NCI-H2029 treated with DMSO at 0.1 percent for 48 hours (cell line): ENCODE measurements at regions not wholly inside any gene's neighbourhood (a gene's known extent, or its start where the extent isn't known, plus 50 kb on each side); places are given as distances from the start of the nearest gene placed in this dataset.
A peak's percentile ranks its signal among the peaks of the same experiment; 100 is the strongest.
"Not testable (repeated sequence)": the region's sequence is repeated elsewhere in the genome, so short reads cannot be mapped to it uniquely, and the experiment has no call there.

Source experiments
- DNase-seq: peaks from one replicate; lab custom pipeline; 2025; lab: John Stamatoyannopoulos, UW

DNA sequence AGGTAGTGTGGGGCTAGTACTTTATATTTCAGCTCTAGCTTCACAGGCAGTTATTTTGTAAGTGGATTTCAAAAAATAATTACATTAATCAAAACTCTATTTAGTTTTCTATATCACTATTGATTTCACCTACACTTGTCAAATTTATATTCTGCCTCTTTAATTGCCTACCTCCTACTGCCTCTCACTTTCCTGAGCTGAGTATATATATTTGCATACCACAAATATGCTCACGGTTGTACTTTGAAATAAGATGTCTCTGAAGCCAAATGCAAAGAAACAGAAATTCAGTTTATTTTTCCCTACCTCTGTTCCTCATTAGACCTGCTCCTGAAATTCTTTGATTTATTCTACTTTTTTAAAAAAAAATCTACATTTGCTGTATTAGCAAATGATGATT is 309.3 kb upstream of the TGFBR2 start:
- no peak for DNase-seq

DNA sequence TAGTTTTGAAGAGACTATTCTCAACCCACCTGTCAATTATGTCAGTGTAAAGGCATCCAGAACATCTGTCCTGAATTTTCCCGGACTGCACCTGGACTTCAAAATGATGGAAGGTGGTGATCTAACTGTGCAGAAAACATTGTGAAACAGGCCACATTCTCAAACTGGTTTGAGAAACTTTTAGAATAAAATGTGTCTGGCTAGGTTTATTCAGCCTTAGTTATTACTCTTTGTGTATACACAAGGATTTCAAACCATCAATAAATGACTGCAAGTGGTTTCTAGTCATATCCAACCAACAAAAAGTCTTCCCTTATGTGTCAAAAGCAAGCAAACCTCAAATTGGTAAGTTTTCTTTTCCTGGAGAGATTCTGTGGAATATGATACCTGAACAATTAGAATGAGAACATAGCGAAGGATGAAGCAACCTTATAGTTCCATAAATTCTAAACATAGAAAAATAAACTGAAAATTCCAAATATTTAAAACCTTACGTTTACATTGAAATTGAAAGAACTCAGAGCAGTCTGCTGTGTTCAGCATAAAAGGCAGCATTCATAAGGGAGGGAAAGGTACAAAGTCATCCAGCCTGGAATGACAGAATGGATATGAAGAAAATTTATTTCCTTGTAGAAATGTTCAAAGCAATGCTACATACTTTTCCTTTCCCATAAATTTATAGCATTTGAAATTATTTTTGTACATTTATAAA is 306.6 kb upstream of the TGFBR2 start:
- no peak for DNase-seq

DNA sequence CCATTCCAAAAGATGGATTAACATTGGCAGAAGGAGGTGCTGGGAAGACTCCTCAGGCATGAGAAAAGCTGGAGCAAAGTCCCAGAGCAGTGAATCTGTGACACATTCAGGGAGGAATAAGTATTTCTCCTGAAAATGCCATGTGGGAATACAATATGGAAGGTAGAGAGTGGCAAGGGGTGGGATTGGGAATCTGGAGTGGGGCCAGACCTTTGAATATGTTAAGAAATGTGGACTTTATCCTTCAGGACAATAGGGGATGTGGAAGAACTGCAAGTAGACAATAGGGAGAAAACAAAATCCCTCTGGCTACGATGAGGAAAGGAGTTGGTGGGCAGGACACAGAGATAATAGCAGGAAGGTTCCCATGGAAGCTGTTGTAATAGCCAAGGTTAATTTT is 305.6 kb upstream of the TGFBR2 start:
- no peak for DNase-seq

DNA sequence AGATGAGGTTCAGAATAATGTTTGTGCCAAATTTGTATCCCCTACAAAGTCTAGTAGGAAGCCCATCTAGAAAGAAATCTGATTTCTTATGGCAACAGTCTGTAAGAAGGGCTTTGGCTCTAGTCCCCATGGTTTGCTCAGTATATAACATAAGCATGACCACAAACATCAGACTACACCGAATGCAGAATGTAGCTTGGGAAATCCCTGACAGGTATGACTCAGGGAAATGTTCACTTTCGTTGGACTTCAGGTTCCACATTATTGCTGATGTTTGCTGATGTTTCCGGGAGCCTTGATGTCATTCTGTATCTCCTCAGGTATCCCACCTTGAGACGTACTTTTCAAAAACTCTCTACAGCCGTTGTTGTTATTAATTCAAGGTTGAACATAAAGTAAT is 304.4 kb upstream of the TGFBR2 start:
- no peak for DNase-seq

DNA sequence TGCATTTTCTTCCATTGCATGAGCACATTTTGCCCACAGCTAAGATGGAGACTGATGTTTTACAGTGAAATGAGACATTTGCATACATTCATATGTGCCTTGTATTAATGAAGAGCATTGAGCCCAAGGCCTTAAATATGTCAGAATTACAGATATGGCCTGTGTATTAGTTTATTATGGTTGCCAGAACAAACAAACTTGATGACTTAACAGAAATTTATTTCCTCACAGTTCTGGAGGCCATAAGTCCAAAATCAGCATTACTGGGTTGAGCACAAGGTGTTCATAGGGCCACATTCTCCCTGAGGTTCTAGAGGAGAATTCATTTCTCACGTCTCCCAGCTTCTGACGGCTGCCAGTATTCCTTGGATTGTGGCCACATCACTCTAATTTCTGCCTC is 302.6 kb upstream of the TGFBR2 start:
- DNase-seq = no peak

DNA sequence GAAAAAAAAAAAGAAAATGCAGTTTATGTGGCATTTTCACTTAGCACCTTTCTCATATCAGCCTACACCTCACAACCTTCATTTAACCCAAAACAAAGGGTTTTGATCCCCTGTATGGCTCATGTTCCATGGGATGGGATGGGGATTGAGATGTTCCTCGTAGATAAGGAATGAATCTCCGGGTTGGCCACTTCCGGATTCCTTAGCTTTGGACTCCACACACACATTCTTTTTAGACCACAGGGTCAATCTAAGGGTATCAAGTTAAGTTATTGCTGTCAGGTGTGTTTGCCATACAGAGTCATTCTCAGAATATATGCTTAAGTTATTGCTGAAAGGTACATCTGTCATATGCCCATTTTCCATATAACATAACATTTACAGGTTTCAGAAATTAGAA is 301.4 kb upstream of the TGFBR2 start:
- no peak for DNase-seq

DNA sequence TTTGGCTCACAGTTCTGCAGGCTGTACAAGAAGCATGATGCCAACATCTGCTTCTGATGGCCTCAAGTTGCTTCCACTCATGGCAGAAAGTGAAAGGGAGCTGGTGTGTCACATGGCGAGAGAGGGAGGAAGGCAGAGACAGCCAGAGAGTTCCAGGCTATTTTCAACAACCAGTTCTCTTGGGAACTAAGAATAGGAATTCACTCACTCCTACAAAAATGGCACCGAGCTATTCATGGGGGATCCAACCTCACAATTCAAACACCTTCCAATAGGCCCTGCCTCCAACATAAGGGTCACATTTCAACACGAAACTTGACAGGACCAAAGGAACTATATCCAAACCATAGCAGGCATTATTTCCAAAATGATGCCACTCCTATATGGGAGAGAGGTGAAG is 299.5 kb upstream of the TGFBR2 start:
- no peak for DNase-seq

DNA sequence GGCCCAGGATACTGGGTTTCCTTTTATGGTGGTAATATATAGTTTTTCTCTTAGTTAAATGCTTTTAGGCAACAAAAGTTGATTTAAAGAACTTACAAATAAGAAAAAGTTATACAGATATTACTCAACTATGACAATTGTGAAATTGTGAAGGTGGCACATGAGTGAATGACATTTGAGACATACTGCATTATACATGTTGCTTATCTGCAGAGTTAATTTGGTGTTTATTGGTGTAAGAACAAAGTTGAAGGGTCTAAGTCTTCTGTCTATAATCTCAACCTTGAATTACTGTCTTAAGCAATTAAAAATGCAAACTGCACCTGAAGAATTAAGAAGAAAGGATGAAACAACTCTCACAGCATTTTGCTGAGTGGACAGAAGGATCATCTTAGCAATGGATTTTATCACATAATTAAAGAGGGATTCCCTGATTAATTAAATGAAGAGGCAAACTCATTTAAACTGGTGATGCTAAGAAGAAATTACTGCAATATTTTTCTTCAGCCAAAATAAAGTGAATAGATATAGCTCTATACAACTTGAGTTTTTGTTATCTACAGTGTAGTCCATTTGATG is 298.9 kb upstream of the TGFBR2 start:
- no peak for DNase-seq

DNA sequence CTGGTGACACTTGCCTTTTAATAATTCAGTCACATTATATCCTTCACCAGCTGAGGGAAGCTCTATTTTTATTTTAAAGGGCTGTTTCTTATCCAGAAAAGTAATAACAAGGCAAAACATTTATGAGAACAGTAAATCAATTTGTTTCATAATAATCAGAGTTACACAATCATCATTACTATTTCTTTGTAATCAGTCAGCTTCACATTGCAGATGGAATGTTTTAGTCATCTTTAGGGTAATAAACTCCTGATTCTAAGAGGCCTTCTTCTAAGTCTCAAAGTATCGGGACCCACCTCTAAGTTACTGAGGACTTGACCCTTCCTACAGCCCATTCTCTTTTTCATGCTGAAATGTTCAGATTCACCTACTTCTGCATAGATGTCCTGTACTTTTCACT is 298.3 kb upstream of the TGFBR2 start:
- no peak for DNase-seq

DNA sequence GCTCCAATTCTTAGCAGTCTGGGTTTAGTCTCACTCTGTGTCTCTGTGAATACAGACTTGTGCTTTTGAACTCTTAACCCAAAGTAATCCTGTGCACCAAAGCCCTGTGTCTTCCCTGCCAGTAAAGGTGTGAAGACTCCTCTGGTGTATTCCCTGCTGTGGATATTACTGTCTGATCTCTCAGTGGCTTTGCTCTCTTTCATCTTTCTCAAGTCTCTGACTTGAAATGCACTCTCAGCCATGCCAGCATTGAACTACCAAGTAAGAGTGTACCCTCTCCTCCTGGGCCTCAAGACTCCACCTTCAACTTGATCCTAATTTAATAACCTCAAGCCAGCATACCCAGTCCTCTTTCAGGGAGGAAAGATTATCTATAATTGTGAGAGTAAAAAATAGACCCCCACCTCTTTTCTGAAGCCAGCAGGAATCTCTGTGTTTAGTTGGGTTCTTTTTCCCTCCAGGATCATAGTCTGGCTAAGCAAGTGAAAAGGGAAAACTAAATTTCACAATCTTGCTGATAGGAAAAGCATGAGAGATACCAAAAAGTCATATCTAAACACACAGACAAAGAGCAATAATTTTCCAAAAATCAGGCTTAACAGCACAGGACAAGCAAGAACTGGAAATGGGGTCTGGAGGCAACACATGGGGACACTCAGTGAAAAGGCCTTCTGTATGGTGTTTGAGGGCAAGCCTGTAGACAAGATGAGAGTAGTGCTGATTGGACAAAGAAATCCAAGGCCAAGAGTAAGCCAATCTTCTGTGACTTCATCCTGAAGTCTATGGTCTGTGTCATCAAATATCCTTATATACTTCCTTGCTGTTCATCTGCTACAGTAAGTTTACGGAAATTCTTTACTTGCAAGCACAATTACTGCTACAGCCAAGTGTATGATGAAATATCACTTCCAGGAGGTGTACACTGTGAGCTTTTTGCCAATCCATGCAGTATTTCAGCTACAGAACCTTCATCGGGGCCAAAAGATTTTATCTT is 296.1 kb upstream of the TGFBR2 start:
- DNase-seq = no peak

DNA sequence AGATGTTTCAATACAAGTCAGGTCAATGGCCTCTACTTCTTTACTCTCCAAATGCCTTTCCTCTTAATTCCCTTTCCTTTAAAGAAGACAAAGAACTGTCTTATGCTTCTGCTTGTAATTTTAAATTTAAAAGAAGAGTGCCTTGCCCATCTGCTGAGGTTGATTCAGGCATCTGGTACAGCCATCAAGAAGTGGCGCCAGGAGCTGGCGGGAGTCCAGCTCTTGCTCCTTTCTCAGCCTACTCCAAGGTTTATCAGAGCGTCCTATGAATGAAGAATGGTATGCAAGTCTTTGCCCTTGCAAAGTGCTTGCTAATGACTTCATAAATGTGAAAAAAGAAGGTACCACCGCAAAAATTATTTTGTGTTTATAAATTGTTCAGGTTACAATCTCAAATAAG is 294.6 kb upstream of the TGFBR2 start:
- DNase-seq = no peak

DNA sequence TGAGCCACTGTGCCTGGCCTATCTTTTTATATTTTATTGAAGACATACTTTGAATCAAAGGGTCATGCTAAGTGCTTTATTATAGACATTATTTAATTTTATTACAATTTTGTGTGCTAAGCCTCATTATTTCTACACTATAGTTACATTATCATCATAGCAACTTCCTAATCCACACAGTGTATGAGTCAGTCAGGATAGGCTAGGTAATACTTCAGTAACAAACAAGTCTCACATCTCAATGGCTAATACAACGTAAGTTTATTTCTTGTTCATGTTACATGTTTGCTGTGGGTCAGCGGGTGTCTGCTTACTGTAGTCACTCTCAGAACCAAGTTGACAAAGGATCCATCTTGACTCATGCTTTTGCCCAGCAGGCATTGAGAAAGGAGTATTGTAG is 292.6 kb upstream of the TGFBR2 start:
- DNase-seq = no peak

DNA sequence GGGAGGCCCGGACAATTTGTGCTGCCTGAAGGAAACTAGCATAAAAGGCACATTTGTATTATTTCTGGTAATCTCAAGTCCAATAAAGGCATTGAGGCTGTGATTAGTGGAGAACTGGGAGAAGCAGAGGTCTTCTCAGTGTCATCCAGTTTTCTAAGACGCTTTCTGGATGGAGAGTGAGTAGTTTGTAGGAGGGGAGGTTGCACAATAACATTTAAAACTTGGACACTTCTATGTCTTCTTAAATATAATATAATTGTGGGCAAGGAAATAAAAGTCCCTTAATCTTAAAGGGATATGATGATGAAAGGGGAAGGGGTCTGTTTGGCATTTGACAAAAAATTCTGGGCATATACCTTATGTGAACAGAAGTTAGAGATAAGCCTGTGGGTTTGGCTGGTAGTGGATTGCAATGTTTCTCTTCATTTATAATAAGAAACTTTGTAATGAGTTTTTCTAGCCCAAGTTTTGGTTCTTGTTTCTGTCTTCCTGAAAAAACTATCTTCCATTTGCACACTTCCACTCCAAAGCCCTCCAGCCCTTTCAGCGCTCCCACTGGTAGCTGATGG is 291.6 kb upstream of the TGFBR2 start:
- no peak for DNase-seq

DNA sequence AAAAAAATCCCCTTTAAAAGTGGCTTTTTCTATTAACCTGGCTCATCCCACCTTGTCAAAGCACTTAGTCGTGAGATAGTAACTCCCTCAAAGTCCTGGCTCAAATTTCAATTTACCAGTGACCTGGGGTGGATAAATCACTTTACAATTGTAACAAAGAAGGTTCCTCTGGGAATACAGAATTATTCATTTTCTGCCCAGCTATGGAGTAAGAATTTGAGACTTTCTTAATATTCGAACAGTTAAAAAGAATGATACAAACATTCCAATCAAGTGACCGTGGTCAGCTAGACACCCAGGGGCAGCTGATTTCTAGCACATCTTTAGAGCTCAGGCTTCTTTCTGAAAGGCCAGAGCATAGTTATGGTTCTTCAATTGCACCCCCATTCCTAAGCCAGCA is 291.0 kb upstream of the TGFBR2 start:
- DNase-seq = no peak

DNA sequence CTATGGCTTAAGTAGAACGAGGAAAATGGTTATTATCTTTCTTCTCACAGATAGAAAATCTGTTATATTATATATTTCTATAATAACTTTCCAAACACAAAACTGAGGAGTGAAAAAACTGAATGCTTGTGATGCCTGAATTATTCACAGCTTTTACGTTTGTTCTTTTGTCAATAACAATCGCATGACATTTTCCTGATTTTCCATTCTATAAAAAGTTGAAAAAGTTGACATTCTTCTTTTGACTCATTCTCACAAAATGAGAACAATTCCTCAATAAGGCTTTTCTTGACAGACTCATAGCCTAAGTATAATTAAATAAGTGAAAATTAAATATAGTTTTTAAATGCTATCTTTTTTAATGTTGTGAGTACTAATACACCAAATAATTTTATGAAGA is 288.8 kb upstream of the TGFBR2 start:
- no peak for DNase-seq

DNA sequence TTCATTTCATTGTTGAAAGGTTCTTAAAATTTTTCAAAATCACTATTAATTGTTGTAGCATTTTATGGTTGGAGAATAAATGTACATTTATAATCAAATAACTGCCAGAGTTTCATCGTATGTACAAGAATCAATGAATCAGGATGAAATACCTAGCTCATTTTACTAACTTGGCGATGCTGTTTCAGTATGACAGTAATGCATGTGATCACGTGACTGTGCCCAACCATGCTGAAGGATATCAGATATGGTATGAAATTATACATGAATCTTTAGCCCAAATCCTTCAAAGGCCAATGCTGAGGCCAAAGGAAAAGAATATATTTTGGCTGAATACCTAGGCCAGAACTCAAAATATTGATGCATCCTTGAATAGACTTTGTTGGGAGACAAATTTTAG is 288.3 kb upstream of the TGFBR2 start:
- DNase-seq = no peak

DNA sequence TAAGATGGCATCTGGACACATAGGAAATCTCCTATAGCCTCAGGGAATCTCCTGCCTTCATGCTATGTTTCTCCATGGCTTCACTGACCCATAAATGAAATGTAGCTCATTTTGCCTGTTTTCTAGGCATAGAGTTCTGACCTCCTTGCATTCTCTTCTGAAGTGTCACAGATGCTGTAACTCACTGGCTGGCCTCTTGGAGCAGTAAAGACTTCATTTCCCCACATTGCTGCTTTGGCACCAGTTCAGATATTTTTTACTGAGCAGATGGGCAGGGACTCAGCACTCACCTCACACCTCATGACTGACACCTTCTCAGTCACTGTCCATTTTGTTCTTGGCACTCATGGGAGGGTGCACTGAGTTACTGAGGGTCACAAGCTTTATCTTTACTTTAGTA is 286.7 kb upstream of the TGFBR2 start:
- DNase-seq = peak; percentile 77

DNA sequence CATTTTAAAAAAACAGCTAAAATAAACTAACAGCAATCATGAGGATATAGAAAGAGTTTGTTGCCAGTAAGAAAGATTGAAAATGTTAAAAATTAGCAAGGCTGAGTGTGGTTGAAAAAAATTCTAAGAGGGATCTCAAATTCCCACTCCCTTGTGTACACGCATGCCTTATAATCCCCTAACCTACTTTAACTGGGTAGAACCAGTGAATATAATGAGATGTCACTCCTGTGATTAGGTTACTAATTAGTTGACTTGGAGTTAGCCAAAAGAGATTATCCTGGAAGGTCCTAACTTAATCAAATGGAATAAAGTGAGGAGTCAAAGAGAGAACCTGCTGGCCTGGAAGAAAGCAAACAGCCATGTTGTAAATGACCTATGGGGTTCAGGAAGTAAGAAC is 286.0 kb upstream of the TGFBR2 start:
- DNase-seq = peak; percentile 24

DNA sequence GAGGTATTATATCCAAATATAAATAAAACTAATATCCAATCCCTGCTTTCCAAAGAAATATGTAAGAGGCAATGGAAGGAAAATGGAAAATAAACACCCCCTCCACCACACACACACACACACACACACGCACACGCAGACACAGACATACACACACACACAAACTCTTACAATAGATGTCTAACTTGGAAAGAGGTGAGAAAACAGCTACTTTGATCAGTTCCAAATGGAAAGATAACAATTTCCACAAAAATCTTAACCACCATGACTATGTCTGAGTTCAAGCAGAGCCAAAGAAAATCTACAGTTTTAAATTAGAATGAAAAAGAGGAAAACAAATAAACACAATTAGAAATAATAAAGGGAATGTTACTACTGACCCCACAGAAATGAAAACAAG is 285.3 kb upstream of the TGFBR2 start:
- DNase-seq = no peak

DNA sequence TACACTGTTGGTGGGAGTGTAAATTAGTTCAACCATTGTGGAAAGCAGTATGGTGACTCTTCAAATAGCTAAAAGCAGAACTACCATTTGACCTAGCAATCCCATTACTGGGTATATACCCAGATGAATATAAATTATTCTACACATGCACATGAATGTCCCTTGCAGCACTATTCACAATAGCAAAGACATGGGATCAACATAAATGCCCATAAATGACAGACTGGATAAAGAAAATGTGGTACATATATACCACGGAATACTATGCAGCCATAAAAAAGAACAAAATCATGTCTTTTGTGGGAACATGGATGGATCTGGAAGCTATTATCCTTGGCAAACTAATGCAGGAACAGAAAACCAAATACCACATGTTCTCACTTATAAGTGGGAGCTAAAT is 282.8 kb upstream of the TGFBR2 start:
- not testable (repeated sequence) for DNase-seq

DNA sequence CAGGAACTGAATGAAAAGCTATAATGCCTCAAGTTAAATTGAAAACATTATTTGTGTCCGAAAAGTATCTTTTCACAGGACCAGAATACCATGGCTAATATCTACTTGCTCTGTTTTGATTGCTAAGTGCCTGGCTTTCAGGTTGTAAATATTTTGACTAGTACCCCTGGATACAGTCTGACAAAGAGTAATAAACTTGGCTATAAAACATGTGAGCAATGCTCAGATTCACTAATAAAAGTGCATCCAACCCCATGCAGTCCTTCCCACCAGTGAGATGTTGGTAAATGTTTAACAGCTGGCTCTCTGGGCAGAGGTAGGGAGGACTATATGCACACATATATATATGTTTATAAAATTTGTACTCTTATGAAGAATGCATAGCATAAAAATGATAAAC is 281.8 kb upstream of the TGFBR2 start:
- DNase-seq = no peak

DNA sequence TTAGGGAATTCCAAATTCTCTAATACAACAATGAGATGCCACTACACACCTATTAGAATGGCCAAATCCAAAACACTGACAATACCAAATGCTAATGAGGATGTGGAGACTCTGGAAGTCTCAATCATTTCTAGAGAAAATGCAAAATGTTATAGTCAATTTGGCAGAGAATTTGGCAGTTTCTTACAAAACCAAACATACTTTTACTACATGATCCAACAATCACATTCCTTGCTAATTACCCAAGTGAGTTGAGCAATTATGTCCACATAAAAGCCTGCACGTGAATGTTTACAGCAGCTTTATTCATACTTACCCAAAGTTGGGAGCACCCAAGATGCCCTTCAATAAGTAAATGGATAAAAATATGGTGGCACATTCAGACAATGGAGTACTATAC is 278.4 kb upstream of the TGFBR2 start:
- not testable (repeated sequence) for DNase-seq

DNA sequence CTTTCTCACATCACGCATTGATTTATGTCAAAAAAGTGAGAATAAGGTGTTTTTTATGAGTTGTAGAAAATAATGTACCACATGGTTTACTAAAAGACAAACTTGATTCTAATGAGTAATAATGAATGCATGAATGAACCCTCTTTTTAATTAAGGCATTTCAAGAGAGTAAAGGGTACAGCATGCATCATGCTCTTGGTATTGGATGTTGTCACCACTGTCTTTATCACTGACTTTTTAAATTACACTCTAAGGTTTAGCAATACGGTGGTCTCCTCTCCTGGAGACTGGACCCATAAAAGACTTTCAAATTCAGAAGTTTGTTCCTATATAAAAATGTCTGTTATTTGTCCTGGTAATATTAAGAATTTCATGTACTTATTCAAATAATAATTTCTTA is 277.5 kb upstream of the TGFBR2 start:
- not testable (repeated sequence) for DNase-seq
